GM18907 (cell line): ENCODE measurements at regions not wholly inside any gene's neighbourhood (a gene's known extent, or its start where the extent isn't known, plus 50 kb on each side); places are given as distances from the start of the nearest gene placed in this dataset.

Experiments used
- ATAC-seq: cut with Tn5 transposase; IDR thresholded peaks from one replicate; pipeline ENCODE4 v1.9.1; 2021; ENCODE audit warnings: mild to moderate bottlenecking, moderate library complexity; ENCODE audit not compliant: unreplicated experiment

DNA sequence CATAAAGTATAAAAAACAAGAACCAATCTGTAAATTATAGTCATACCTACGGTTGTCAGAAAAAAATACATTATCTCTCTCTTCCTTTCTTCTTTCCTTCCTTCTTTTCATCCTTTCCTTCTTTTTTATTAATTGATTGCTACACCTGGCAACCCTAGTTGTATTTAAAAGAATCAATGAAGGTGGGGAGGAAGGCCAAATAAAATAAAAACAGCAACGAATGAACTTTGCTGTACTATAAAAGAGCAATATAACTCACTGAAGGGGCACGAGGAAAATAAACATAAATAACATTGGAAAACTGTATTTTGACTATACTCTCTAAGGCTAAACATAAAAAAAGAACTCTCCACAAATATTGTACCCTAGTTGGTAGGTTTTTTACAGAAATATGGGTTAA lies 898.2 kb upstream of the USP15 start:
- ATAC-seq = no peak

DNA sequence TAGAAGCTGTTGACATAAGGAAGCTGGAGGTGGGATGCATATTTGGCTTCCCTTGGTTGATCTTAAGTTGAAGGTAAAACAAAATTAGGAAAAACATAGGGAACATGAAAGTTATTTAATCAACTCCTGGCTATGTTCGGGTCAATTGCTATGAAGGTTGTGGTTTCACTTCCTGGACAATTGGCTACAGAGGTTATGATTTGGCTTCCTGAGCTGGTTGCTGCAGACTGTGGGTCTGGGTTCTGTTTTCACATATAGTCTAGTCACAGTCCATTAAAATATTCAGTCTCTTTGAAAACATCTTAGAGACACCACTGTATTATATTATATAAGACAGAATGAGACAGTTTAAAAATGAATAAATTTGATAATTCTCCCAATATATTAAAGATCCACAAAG lies 895.2 kb upstream of the USP15 start:
- ATAC-seq = no peak

DNA sequence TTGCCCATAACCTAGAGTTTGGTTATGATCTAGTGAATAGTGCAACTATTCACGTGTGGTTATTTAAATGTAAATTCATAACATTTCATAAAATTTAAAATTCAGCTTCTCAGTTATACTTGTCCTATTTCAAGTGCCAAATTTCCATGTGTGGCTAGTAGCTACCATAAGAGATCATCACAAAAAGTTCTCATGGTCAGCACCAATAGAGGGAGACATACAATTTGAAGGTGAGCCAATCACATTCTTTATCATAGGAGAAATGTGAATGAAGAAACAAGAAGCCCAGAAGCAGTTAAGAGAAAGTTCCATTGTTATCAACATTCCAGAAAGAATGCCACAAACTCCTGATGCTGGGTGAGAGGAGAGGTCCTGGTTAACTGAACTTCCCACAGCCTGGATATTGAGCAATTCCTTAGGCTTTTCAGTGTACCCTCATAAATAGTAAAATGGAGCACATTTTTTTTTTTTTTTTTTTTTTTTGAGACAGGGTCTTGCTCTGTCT lies 892.9 kb upstream of the USP15 start:
- no peak for ATAC-seq

DNA sequence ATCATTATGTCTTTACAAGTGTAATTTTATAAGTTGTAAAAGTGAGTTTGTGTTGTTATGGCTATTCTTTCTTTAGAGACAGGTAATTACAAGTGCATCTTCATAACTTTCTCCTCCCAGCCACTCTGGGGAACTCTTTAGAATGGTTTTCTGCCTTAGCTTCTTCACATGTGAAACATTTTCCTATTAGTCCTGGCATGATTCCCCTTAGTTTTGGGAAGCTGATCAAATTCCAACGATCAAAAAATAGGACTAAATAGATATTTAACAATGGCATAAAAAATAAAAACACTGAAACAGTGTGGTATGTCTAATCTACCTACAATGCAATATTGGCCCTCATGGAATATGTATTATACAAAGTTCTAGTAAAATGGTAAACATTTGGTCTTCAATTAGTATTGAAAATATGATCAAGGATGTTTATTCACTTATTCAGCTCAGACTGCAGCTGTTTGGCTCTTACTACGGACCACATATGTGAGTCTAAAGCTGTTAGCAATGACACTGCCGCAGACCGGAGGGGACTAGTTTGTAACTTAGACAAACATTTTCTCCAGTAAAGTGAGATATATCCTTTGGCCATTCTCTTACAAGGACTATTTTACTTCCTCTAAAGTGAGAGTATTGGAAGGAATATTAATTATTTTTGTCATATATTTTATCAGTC lies 890.8 kb upstream of the USP15 start:
- no peak for ATAC-seq

DNA sequence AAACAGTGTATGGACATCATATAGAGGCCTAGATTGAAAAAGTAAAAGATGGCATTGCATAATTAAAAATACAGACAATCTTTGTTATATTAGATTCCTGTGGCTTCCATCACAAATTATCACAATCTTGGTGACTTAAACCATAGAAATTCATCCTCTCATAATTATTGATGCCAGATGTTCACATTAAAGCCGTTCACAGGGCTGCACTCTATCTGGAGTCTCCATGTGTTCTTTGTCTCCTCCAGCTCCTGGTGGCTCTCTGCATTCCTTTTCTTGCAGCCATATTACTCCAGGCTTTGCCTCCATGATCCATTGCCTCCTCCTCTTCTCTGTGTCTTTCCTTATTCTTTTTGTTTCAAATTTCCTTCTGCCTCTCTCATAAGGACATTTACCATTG lies 875.7 kb upstream of the USP15 start:
- no peak for ATAC-seq

DNA sequence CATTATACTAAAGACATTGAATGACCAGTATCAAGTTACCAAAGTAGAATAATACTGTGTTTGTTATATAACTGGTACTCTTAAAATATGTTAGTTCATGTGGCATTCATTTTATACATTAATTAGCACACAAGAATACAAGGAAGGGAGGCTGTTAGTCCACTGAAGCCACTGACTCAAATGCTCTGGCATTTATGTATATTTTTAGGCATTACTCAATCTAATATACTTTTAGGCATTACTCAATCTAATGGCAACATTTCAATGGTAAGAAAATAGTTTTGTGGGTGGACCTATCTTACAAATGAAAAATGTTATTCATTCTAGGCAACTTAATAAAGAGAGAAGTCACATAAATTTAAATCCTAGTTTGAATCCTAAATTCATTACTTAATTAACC lies 874.4 kb upstream of the USP15 start:
- ATAC-seq = no peak

DNA sequence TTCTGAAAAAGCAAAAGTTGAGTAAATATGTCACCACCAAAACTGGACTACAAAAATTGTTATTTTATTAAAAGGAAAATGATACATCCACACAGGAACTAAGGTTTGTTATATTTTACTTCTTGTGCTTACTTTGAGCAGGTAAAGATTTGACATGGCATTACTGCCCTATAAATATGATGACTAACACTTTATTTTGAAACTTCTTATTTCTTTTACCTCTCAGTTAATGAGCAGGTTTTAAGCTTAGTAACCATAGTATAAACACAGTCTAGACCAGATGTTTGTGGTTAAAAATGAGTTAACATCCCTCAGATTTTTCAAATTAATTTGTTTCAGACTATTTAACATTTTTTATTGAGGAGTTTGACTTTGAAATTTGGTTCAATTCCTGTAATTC lies 862.5 kb upstream of the USP15 start:
- ATAC-seq = no peak

DNA sequence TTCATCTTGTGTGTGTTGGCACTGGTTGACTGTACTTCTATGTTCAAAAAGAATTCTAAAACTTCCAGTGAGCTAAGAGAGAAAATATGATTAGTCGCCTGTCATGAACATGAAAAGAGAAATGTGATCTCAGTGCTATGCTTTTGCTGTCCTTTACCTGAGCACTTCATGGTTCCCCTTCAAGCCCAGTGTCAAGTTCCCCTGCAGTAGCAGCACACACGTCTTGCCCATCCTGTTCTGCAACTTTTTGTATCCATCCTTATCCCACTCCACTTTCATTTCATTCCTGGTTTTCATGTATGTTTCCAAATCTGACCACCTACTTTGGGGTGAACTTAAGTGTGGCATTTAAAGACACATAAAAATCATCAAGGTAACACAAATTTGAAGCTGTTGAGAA lies 848.0 kb upstream of the USP15 start:
- no peak for ATAC-seq

DNA sequence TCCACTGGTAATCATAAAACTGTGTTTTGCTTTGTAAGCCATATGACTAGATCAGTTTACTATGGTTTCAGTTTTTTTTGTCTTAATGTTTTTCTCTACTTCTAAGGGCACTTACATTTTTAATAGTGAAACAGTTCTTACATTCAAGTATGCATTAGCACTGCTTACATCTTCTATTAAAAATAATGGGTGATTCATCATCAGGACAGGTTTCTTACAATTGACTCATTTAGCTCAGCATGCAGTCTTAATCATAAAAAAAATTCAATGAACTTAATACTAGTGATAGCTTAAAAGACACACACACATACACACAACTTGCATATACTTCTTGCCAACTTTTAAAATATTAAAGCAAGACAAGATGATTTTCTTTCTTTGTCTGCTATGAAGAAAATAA lies 845.7 kb upstream of the USP15 start:
- no peak for ATAC-seq

DNA sequence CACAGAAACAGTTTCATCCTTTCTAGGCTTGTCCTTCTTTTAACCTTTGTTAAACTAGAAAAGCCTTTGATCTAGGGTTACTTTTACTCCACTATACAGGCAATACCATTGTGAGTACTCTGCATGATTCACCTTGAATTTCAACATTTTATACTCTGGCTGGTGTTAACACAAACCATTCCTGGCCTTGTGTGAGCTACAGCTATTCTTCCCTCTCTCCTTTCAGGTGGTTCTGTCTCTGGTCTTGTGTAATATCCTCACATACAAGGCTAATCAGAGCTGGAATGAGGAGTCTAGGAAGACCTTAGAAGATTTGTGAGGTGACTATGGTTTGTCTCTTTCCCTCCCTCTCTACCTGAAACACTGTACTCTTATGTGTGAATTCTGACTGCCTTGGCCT lies 837.4 kb upstream of the USP15 start:
- no peak for ATAC-seq

DNA sequence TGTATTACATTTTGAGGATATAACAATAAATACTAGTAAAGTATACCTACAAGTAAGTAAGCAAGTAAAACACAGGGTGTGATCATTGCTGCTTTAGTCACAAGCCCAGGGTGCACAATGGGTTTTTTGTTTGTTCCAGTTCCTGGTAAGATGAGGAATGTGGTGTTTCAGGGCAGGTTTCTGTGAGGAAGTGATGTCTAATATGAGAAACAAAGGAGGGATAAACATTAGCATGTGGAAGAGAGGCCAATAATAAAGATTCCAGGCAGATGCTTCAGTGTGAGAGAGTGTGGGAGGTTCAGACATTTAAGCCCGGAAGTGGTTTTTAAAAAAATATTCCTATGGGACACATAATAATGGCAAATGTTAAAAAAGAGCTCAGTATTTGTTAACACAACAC lies 808.1 kb upstream of the USP15 start:
- ATAC-seq = no peak

DNA sequence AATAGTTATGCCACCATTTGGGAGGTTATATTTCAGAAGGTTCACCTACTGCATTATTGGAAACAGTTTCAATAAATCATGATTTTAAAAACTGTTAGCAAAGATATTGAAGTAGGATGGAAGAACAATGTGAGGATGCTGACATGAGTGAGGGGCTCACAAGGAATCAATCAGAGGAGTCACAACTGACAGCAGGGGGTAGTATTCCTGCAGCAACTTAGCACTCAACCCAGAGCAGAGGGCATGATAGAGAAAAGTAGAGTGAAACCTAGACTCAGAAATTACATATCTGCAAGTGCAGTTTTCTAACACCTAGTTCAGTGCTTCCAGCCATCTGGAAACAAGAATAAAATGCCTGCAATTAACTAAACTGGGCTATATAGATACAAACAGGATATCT lies 772.5 kb upstream of the USP15 start:
- ATAC-seq = no peak

DNA sequence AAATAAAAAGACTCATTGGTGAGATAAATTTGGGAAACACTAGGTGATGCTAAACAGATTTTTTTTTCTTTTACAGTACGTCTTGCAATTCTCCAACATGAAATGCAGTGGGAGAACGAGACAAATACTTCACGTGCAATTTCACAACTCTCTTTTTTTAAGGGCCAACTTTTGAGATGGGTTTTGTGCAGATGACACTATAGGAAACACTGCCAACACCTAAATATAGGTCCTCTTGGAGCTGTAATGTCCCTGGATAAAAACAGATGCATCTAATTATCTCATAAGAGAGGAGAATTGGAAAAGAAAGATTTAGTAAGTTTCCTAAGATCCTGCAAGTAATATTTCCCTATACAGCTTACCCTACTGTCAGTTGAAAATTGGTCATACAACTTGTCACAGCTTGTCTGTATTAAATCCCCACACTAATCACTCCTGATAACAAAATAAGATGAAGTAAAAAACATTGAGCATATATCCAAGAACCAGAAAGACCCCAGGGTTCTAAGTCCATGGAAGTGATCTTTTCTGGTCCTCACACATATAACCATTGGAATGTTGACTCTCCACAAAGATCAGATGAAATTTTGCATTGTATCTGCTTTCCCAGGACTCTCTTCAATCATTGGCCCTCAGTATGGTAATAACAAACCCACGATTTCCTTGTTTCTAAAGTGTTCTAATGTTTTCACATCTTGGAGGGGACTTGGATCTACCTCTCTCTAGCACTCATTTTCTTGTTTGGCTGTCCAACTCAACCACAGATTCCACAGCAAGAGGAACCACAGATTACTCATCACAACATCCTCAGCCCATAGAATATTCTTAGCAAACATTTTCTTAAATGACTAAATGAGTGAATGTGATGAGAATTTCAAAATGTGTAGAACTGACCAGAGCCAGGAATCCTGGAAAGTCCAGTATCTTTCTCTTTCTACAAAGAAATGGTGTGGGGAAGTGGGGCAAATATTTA lies 769.4 kb upstream of the USP15 start:
- no peak for ATAC-seq

DNA sequence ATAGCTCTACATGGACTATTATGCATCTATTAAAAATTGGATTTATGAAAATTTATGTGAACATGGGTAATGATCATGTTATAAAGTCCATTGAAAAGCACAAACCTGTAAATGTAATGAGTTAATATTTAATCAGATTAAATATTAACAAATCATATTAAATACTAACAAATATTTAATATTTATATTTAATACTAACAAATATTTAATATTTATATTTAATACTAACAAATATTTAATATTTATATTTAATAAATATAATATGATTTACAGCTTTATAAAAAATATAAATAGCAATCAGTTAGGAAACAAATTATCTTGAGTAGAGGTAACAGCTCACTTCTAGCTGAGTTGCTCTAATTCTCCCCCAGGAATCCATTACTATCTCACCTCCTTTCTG lies 758.0 kb upstream of the USP15 start:
- no peak for ATAC-seq

DNA sequence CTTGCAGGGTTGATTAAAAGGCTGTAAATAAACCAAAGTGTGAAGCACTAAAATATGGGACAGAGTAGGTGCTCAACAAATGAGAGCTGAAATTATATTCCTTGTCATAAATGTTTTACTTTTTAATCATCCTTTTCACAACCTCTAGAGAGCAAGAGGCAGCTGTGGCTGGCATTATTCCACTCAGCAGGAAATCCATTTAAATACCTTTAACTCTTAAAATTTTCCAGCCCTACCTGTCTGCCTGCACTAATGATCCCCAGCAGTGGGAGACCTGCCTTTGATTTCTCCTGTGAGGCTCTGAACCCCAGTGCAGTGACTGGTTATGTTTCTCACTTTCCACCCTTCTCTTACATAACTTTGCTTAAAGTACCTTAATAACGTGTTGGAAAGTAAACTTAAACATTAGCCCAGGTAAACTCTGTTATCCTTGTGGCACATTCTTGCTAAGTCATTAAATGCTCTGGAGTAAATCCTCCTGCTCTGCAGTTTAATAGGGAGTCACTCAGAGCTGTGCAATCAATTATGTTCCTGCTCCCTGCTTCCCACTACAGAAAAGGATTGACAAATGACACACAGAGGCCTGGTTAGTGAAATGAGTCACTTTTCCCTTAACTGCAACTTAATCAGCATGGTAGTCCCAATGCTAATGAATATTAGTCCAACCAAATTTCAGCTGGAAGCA lies 755.7 kb upstream of the USP15 start:
- ATAC-seq = no peak

DNA sequence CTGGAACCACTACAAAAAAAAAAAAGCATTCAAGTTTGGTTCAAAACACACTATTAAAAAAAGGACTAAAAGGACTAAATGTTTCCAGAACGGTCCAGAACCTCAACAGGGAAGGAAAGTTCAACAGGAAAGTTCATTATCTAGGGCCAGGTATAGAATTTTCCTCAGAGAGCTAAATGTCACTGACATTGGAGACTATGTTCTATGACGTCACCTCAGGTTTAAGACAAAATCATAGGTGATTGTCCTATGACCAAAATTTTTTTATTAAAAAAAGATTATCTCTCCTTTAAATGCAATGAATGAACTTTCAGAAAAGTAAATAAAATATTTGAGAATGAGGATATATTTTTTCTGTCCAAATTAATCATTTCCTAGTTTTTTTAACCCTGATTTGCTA lies 746.7 kb upstream of the USP15 start:
- no peak for ATAC-seq

DNA sequence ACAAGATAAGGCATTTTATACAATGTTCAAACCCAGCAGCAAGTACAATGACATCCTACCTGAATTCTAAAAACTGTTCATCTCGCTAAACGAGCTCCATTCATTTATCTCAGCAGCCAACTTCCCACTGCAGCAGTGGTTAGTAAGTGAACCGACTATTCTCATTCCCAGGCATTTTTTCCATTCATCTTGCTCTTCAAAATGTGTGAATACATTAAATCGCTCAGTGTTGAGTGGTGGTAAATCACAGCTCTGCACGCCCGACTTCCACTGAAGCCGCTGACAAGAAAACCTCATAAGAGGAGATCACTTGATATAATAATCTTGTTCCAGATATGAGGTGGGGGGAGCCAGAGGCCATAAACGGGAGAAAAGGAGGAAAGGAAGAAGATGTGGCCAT lies 746.2 kb upstream of the USP15 start:
- no peak for ATAC-seq

DNA sequence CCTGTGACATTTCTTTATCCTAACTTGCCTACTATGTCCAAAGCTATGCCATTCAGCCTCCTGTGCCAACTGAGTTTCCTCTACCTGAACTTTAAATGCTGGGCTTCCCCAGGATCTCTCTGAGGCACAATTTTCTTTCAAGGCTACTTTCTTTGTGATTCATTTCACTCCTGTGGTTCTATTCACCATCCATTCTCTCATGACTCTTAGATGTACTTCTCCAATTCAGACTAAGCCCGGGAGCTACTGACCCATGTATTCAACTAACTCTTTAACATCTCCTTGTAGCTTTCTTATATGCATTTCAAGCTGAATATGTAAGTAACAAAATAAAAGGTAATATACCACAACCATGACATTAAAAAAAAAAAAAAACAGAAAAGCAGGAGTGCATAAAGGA lies 738.9 kb upstream of the USP15 start:
- no peak for ATAC-seq

DNA sequence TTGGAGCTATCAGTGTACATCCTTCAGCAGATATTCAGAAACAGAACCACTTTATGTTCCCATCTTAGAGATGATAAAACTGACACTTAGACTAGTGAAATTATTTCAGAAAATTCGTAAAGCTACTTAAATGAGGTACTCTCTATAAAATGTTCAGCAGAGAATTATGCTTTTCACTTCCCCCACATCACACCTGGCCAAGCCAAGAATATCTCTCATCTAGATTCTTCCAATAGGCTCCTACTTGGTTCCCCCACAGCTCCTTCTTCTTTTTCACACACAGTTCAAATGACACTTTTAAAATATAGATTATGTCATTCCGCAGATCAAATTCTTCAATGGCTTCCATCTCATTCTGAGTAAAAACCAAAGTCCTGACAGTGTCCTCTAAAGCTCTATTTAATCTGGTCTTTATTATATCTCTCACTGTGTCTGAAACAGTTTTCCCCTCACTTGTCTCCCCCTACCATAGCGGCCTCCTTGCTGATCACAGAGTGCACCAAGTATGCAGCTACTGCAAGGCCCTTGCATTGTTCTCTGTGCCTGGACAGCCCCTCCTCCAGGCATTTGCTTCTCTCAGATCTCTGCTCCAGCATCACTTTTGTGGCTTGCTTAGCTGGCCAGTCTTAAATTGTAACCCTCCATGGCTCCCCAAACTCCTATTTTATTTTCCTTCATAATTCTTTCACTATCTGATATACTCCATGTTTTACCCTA lies 736.8 kb upstream of the USP15 start:
- ATAC-seq = no peak

DNA sequence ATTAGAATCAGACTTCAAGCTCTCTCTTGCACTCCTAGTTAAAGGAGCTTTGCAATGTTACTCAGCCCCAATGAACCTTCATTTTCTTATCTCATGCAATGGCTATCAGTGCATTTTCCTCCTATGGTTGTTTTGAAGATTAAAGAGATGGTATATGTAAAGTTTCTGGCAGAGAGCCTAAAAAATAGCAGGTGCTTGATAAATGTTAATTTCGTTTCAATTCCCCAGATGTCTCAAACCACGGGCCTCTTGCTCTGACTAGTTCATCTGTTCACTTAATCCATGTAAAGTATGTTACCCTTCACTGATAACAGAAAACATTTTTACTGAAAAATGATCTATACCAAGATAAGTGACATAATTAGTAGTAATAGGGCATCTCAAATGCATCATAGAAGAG lies 735.4 kb upstream of the USP15 start:
- no peak for ATAC-seq

DNA sequence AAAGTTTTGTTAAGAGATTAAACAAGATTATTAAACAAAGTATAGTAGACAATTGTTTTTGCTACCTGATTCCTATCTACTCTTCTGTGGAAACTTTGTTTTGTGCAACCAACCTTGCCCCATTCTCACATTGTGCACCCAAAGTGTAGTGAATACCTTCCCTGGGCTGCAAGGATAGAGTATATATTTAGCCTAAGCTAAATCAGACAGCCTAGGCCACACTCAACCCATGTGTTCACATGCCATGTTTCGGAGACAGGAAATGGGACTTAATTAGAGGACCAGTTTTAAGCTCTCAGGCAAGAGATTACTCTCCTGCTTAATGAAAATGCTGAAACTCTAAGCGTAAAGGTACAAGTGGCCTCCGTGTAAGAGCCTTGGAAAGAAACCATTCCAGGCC lies 734.9 kb upstream of the USP15 start:
- no peak for ATAC-seq
